Stimulated activated CD4-positive, alpha-beta T cell treated with anti-CD3 and anti-CD28 coated beads, Interleukin-1b, Interleukin-23, amount 100 ng/mL, for 48 hours (primary cell): ENCODE measurements at regions not wholly inside any gene's neighbourhood (a gene's known extent, or its start where the extent isn't known, plus 50 kb on each side); places are given as distances from the start of the nearest gene placed in this dataset.
"Not testable (repeated sequence)": the region's sequence is repeated elsewhere in the genome, so short reads cannot be mapped to it uniquely, and the experiment has no call there.

Experiments
- DNase-seq: peaks from one replicate; pipeline ENCODE4 v3.0.0-alpha.2; 2020

GRCh38 chr6:122145246-122145645 is 254.2 kb upstream of the HSF2 start:
- DNase-seq: no peak

GRCh38 chr6:122145741-122146240 is 253.7 kb upstream of the HSF2 start:
- no peak for DNase-seq

GRCh38 chr6:122147291-122147690 is 252.2 kb upstream of the HSF2 start:
- DNase-seq: no peak

- DNase-seq: no peak
Measured at GRCh38 chr6:122151066-122151465, 248.4 kb upstream of the HSF2 start.

GRCh38 chr6:122151763-122152162 is 247.7 kb upstream of the HSF2 start:
- no peak for DNase-seq

- no peak for DNase-seq
Measured at GRCh38 chr6:122153557-122153956, 245.9 kb upstream of the HSF2 start.

GRCh38 chr6:122154155-122154554 is 245.3 kb upstream of the HSF2 start:
- DNase-seq: no peak

- no peak for DNase-seq
Measured at GRCh38 chr6:122154912-122155575, 244.4 kb upstream of the HSF2 start.

- DNase-seq: no peak
Measured at GRCh38 chr6:122161136-122161535, 238.3 kb upstream of the HSF2 start.

- DNase-seq: no peak
Measured at GRCh38 chr6:122165014-122165413, 234.4 kb upstream of the HSF2 start.

- no peak for DNase-seq
Measured at GRCh38 chr6:122170274-122170673, 229.2 kb upstream of the HSF2 start.

- DNase-seq: no peak
Measured at GRCh38 chr6:122178988-122179387, 220.5 kb upstream of the HSF2 start.

GRCh38 chr6:122180132-122180531 is 219.3 kb upstream of the HSF2 start:
- DNase-seq: no peak

GRCh38 chr6:122182061-122182460 is 217.4 kb upstream of the HSF2 start:
- no peak for DNase-seq

- no peak for DNase-seq
Measured at GRCh38 chr6:122184401-122184827, 215.0 kb upstream of the HSF2 start.

- DNase-seq: not testable (repeated sequence)
Measured at GRCh38 chr6:122185458-122185857, 214.0 kb upstream of the HSF2 start.

- no peak for DNase-seq
Measured at GRCh38 chr6:122187186-122187585, 212.3 kb upstream of the HSF2 start.

GRCh38 chr6:122198922-122199321 is 200.5 kb upstream of the HSF2 start:
- DNase-seq: no peak

- no peak for DNase-seq
Measured at GRCh38 chr6:122200440-122200839, 199.0 kb upstream of the HSF2 start.

GRCh38 chr6:122202576-122203137 is 196.8 kb upstream of the HSF2 start:
- DNase-seq: no peak

GRCh38 chr6:122207061-122207460 is 192.4 kb upstream of the HSF2 start:
- DNase-seq: no peak

- DNase-seq: no peak
Measured at GRCh38 chr6:122207794-122208193, 191.7 kb upstream of the HSF2 start.

GRCh38 chr6:122214605-122215318 is 184.7 kb upstream of the HSF2 start:
- no peak for DNase-seq

- DNase-seq: no peak
Measured at GRCh38 chr6:122220254-122220653, 179.2 kb upstream of the HSF2 start.
